ENCODE measurements at regions not wholly inside any gene's neighbourhood (a gene's known extent, or its start where the extent isn't known, plus 50 kb on each side); places are given as distances from the start of the nearest gene placed in this dataset.

GRCh38 chr6:156647140-156647784, 129.9 kb upstream of the ARID1B start:
- no peak for DNase-seq

- no peak for DNase-seq
Observed at GRCh38 chr6:156646496-156646895, 130.7 kb upstream of the ARID1B start.

DNA sequence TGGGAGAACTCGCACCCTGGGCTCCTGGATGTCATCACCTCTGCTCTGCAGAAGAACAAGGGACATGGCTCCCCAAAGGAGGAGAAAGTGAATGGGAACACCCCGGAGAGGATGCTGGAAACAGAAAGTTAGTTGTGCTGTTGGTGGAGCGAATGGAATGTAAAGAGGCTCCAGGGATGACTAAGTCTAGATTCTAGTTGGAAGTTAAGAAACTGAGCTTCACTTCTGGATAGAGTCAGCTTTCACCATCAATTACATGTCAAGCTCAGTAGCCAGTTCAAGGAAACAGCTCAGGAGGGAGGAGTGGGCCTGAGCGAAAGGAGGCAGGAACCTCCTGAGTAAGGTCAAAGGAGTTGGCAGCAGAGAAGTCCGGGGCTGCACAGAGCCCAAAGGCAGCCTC, 132.1 kb upstream of the ARID1B start:
- DNase-seq = no peak

- DNase-seq = no peak
Observed at GRCh38 chr6:156639009-156639721, 138.0 kb upstream of the ARID1B start.

- DNase-seq = no peak
Observed at GRCh38 chr6:156638581-156638980, 138.6 kb upstream of the ARID1B start.

DNA sequence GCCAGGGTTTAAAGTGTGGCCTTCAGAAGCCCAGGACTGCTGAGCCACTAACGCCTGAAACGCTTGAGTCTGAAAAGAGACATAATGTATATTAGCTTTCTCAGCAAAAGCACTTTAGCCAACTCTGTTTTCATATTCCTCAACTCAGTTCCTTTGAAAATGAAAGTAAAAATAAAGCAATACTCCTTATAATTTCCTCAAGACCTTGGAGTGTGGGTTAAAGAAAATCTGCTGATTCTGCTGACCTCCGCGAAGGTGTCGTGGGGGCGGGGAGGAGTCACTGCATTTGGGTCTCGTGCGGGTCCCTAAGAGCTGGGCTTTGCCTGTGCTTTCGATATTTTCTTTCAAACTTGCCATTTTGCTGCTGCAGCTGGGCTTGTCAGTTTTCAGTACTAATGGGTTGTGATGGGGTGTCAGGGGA, 142.2 kb upstream of the ARID1B start:
- DNase-seq = no peak

DNA sequence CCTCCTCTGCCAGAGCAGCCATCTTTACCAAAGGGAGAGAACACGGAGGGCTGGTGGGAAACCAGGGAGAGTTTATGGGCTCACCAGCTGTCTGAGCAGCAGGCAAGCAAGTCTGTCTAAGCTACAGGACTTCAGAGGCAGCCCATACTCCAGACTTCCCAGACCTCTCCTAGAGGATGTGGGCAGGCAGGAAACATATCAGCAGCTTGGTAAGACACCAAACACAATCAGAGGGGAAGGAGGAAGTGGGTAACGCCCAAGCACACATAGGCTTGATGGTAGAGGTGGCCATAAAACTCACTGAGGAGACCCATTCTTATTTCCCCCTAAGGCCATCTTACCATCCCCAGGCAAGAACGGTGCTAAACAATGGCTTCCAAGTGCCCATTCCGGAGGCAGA, 143.1 kb upstream of the ARID1B start:
- DNase-seq = no peak

DNA sequence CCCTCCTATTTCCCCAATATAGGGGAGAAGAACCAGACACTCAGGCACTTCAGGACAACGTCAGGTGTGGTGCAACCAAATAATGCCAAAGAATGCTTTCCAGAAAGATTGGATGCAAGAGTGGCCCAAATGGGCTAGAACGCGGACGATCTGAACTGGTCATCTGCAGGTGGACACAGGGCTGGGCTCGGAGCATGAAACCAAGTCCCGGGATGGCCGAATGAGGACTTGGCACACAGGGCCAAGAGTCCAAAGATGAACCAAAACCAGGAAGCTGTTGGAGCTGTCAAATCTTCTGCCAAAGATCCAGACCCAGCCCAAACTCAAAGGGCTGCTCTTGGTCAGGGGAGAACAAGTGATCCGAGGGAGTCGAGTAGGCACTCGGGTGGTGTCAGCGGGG, 143.9 kb upstream of the ARID1B start:
- no peak for DNase-seq

DNA sequence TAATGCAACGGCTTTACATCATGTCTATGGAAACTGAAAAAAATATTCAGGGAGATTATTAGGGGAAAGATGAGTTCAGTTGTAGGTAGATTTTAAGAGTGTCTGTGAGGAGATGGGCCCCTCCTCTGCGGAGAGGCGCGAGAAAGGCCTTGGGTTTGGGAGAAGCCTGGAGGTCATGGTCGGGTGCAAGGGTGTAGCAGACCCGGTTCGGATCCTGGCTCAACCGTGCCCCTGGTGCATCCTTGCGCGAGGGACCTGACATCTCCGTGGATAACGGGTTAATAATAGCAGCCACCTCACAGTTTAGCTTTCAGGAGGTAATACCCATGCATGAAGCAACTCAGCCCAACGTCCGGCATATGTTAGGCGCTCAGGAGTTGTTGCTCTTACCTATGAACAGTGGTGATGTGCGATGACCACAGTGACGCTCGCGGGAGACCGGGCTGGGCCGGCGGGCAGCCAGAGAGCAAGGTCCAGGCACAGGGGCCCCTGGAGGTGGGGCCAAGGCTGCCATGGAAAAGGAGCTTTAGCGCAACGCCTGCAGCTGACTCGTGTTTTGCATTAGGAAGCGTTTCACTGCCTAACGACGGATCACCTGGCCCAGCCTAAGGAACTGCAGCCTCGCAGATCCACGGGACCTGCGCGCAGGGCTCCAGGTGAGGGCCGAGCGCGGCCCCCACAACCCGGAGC, 146.4 kb upstream of the ARID1B start:
- DNase-seq = no peak

DNA sequence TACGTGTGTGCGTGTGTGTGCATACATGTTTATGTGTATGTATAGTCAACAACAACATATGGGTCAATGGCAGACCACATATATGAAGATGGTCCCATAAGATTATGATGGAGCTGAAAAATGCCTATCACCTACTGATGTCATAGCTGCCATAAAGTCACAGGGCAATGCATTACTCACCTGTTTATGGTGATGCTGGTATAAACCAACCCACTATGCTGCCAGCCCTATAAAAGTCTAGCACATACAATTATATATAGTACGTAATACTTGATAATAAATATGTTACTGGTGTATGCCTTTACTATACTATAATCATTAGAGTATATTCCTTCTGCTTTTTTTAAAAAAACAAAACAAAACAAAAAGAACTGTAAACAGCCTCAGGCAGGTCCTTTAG, 148.4 kb upstream of the ARID1B start:
- DNase-seq = no peak

- DNase-seq = no peak
Observed at GRCh38 chr6:156627524-156627923, 149.7 kb upstream of the ARID1B start.

DNA sequence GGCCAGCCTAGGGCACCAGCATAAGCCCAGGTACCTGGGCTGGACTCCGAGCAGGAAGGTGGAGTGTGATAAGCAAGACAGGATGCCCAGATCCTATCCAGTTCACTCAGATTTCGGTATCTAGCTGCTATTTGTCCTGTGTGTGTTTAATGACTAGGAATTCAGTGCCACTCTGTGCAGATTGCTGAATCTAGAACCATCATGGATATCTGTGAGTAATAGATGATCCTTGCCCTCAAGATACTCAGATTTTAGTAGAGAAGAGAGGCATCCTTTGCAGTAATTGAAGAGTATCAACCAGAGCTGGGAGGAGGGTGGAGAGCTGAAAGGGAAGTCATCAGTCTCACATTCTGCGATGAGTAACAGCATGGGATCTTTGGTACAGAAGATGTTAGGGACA, 155.0 kb upstream of the ARID1B start:
- DNase-seq = no peak

GRCh38 chr6:156620331-156620730, 156.8 kb upstream of the ARID1B start:
- DNase-seq = no peak

DNA sequence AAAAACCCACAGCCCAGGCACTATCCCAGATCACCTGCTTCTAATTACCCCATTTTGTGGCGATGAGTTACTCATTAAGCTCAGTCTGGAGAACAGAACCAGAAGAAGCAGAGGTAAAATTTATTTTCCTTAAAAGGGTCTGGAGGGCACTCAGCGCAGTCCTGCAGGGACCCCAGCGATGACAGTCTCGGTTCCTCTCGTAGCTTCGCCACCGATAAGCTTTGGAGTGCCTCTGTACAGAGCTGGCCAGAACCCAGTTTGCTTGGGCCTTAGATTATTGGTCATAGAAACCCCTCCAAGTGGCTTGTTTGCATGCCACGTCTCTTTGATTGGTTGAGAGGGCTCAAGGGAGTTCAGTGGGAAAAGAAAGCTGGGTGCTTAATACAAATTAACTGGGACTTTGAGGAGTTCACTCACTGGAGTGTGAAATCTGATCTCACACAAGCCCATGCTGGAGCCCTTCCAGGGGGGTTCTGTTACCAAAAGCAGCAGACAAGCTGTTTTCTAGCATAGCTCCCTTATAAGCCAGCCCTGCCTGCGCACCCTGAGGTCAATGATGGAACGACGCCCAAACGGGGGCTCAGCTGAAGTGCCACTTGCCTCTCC, 158.5 kb upstream of the ARID1B start:
- no peak for DNase-seq

- no peak for DNase-seq
Observed at GRCh38 chr6:156617941-156618340, 159.2 kb upstream of the ARID1B start.

GRCh38 chr6:156617376-156617775, 159.8 kb upstream of the ARID1B start:
- DNase-seq = no peak

DNA sequence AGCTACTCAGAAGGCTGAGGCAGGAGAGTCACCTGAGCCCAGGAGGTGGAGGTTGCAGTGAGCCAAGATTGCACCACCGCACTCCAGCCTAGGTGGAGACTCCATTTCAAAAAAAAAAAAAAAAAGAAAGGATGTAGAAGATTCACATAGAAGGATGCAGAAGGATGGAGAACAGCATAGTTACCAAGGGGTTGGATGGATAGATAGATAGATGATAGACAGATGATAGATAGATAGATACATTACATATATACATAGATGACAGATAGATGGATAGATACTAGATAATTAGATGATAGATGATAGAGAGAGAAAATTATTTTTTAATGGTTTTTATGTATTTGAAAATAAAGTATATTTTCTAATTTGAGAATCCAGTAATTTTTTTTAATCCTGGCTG, 160.7 kb upstream of the ARID1B start:
- DNase-seq = no peak

DNA sequence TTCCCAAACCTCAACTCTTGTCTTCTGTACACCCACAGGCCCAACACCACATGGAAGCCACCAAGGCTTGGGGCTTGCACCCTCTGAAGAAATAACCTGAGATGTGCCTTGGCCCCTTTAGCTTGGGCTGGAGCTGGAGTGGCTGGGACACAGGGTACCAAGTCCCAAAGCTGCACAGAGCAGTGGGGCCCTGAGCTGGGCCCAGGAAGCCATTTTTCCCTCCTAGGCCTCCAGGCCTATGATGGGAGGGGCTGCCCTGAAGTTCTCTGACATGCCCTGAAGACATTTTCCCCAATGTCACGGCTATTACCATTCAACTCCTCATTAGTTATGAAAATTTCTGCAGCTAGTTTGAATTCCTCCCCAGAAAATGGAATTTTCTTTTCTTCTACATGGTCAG, 163.2 kb upstream of the ARID1B start:
- no peak for DNase-seq

DNA sequence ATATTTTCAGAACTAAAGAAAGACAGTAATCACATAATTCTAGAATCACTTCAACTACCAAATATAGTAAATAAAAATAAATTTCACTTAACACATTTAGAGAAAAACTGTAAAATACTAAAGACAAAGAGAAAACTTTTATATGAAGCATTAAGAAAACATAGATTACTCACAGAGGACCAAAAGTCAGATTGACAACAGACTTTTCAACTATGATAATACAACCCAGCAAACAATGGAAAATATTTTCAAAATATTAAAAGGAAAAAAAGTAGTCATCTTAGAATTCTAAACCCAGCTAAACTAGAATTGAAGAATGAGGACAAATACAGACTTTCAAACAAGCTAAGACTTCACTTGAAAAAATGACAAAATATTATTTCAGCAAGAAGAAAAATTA, 164.8 kb upstream of the ARID1B start:
- DNase-seq = no peak

DNA sequence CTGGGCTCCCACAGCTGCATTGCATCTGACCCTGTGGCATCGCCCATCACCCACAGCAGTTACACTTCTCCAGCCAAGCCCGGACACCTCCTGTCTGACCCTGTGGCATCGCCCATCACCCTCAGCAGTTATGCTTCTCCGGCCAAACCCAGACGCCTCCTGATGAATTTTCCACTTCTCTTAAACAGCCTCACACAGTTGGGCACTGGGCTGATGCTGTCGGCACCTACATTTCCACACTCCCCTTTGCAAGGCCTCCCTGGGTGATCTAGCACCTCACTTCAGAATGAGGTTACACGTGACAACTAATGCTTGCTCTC, 175.2 kb upstream of the ARID1B start:
- no peak for DNase-seq

- DNase-seq = no peak
Observed at GRCh38 chr6:156601152-156602065, 175.8 kb upstream of the ARID1B start.

DNA sequence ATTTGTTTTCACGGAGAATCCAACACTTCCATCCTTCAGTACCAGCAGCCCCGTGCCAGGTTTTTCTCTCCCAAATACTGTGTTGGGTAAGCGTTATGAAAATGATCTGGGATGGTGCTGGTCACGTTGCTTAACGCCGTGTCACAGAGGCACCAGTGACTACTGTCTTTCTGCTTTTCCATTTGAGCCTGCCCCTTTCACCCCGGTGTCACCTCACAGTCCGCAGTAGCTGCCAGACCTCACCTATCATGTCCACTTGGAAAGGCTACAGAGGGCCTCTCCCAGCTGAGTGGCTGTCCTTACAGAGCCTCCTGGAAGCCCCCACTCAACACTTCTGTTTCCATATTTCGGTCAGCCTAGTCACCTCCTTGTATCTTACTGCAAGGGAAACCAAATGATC, 176.5 kb upstream of the ARID1B start:
- no peak for DNase-seq
